ENCODE measurements at regions not wholly inside any gene's neighbourhood (a gene's known extent, or its start where the extent isn't known, plus 50 kb on each side); places are given as distances from the start of the nearest gene placed in this dataset.

- WGBS, 2 donors (ENCODE audit: low coverage in 1 of 2): 61% methylated on average over 1 of the region's 1 CpG; no CpG with 5 or more reads in 1 of the 2 donors
- peak overlapping the region in 3 of 4 donors; percentile 67 to 80 (median 69) for H3K27ac ChIP-seq
- no peak for TF ChIP-seq EP300 (IDR thresholded peaks at IDR 0.05; ENCODE audit: low read depth)
- peak in 2 of 3 donors; percentile 56 to 70 for TF ChIP-seq POLR2AphosphoS5 (IDR thresholded peaks at IDR 0.05)
- TF ChIP-seq POLR2A (IDR thresholded peaks at IDR 0.05): peak; percentile 53
- in situ Hi-C loops (cut with MboI; ENCODE audit: low pct_ligation_motif_present in 1 of 4, low pct_unique_long_range_greater_than_20kb in 1 of 4, low sequenced_read_pairs in 3 of 4): no loop called here
- H3K9me3 ChIP-seq: no peaks in the 10 kb centered on the region
- peak overlapping the region in 1 of 4 donors; percentile 29 for H3K4me3 ChIP-seq
- intact Hi-C loops (cut with DNase I; ENCODE audit: low total_unique reads): no loop called here
- no peaks in the 10 kb centered on the region for H3K27me3 ChIP-seq
- DNase-seq: peak; percentile 48
- H3K4me1 ChIP-seq: peaks cover 0 to 45% (median 16%) of the 10 kb centered on the region in 4 donors
- H3K36me3 ChIP-seq: no peaks in the 10 kb centered on the region
These were observed 591.4 kb downstream of the SOX6 start for GRCh38 chr11:15764948-15765347.

GRCh38 chr11:15765530-15765929 lies 590.8 kb downstream of the SOX6 start:
- Histone ChIP-seq H3K36me3 (no peaks in the 10 kb centered on the region), H3K27ac (peak overlapping the region in 3 of 4 donors; percentile 67 to 80 (median 69)), H3K9me3 (no peaks in the 10 kb centered on the region), H3K4me3 (peak overlapping the region in 1 of 4 donors; percentile 29), H3K27me3 (no peaks in the 10 kb centered on the region), H3K4me1 (peaks cover 0 to 51% (median 19%) of the 10 kb centered on the region in 4 donors)
- no peak for DNase-seq
- in situ Hi-C loops (cut with MboI; ENCODE audit: low pct_ligation_motif_present in 1 of 4, low pct_unique_long_range_greater_than_20kb in 1 of 4, low sequenced_read_pairs in 3 of 4) (no loop called here), intact Hi-C loops (cut with DNase I; ENCODE audit: low total_unique reads) (no loop called here)
- TF ChIP-seq CTCF (IDR thresholded peaks at IDR 0.05) (no peak), POLR2A (IDR thresholded peaks at IDR 0.05) (no peak), EP300 (IDR thresholded peaks at IDR 0.05; ENCODE audit: low read depth) (no peak), POLR2AphosphoS5 (IDR thresholded peaks at IDR 0.05) (no peak)
- WGBS, 2 donors (ENCODE audit: low coverage in 1 of 2): 47 to 50% methylated on average over 3 of the region's 3 CpGs

- WGBS, 2 donors (ENCODE audit: low coverage in 1 of 2): 59 to 76% methylated on average over 2 to 5 of the region's 5 CpGs
- no peaks in the 10 kb centered on the region for H3K9me3 ChIP-seq
- DNase-seq: peak; percentile 37
- intact Hi-C loops (cut with DNase I; ENCODE audit: low total_unique reads): no loop called here
- H3K4me1 ChIP-seq: peaks cover 0 to 55% (median 20%) of the 10 kb centered on the region in 4 donors
- in situ Hi-C loops (cut with MboI; ENCODE audit: low pct_ligation_motif_present in 1 of 4, low pct_unique_long_range_greater_than_20kb in 1 of 4, low sequenced_read_pairs in 3 of 4): no loop called here
- TF ChIP-seq CTCF (IDR thresholded peaks at IDR 0.05): no peak
- peak; percentile 48 for TF ChIP-seq POLR2A (IDR thresholded peaks at IDR 0.05)
- peak in 2 of 3 donors; percentile 31 to 61 for TF ChIP-seq POLR2AphosphoS5 (IDR thresholded peaks at IDR 0.05)
- TF ChIP-seq EP300 (IDR thresholded peaks at IDR 0.05; ENCODE audit: low read depth): no peak
- H3K27ac ChIP-seq: peak overlapping the region; percentile 65 to 84 (median 78)
- H3K4me3 ChIP-seq: peak overlapping the region in 1 of 4 donors; percentile 29
- H3K36me3 ChIP-seq: no peaks in the 10 kb centered on the region
- H3K27me3 ChIP-seq: no peaks in the 10 kb centered on the region
These were observed 588.0 kb downstream of the SOX6 start for GRCh38 chr11:15768321-15768720.

- in situ Hi-C loops (cut with MboI; ENCODE audit: low pct_ligation_motif_present in 1 of 4, low pct_unique_long_range_greater_than_20kb in 1 of 4, low sequenced_read_pairs in 3 of 4) (no loop called here), intact Hi-C loops (cut with DNase I; ENCODE audit: low total_unique reads) (no loop called here)
- Histone ChIP-seq H3K27me3 (no peaks in the 10 kb centered on the region), H3K4me1 (peaks cover 0 to 47% (median 20%) of the 10 kb centered on the region in 4 donors), H3K9me3 (no peaks in the 10 kb centered on the region), H3K36me3 (no peaks in the 10 kb centered on the region), H3K27ac (peak overlapping the region; percentile 65 to 84 (median 78)), H3K4me3 (no peak overlapping the region)
- WGBS, 2 donors (ENCODE audit: low coverage in 1 of 2): 43 to 50% methylated on average over 2 to 3 of the region's 3 CpGs
- TF ChIP-seq POLR2A (IDR thresholded peaks at IDR 0.05) (no peak), CTCF (IDR thresholded peaks at IDR 0.05) (no peak), POLR2AphosphoS5 (IDR thresholded peaks at IDR 0.05) (peak in 2 of 3 donors; percentile 54 to 70), EP300 (IDR thresholded peaks at IDR 0.05; ENCODE audit: low read depth) (peak; percentile 51)
- peak; percentile 73 for DNase-seq
These were observed 587.1 kb downstream of the SOX6 start for GRCh38 chr11:15769203-15769602.
